C4-2B (cell line): ENCODE measurements at regions not wholly inside any gene's neighbourhood (a gene's known extent, or its start where the extent isn't known, plus 50 kb on each side); places are given as distances from the start of the nearest gene placed in this dataset.

Experiments
- H3K27ac ChIP-seq: fragments of 450-650 bp; 2 replicates; pipeline ENCODE4 v1.5.1; 2017
- ZFX ChIP-seq: fragments of 450-650 bp; IDR thresholded peaks from 2 replicates; pipeline ENCODE4 v1.6.1; 2017
- TF ChIP-seq, protein P1 (sequence below): fragments of 450-650 bp; conservative IDR thresholded peaks from 2 replicates; pipeline ENCODE4 v1.5.1; 2017; ENCODE audit warnings: mild to moderate bottlenecking

DNA sequence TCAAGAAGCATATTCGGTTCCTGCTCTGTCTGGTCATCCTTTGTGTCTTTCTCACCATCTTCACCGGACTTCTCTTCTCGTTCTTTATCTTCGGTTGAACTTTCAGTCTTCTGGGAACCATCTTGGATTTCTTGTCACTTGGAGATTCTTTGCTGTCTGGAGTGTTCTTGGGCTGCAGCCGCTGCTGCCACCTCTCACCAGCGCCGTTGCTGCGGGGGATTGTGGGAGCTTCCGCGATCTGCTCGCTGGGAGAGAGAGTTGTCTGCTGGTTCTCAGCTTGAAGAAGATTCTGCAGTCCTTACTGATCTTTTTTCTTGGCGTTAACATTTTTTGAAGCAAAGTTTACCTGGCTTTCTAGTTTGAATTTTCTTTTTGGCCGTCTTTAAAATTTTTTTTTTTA lies 1165.2 kb upstream of the PRMT6 start:
- no peak overlapping the region for H3K27ac ChIP-seq
- no peak for TF ChIP-seq ZFX
- TF ChIP-seq, protein P1, sequence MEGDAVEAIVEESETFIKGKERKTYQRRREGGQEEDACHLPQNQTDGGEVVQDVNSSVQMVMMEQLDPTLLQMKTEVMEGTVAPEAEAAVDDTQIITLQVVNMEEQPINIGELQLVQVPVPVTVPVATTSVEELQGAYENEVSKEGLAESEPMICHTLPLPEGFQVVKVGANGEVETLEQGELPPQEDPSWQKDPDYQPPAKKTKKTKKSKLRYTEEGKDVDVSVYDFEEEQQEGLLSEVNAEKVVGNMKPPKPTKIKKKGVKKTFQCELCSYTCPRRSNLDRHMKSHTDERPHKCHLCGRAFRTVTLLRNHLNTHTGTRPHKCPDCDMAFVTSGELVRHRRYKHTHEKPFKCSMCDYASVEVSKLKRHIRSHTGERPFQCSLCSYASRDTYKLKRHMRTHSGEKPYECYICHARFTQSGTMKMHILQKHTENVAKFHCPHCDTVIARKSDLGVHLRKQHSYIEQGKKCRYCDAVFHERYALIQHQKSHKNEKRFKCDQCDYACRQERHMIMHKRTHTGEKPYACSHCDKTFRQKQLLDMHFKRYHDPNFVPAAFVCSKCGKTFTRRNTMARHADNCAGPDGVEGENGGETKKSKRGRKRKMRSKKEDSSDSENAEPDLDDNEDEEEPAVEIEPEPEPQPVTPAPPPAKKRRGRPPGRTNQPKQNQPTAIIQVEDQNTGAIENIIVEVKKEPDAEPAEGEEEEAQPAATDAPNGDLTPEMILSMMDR = no peak

DNA sequence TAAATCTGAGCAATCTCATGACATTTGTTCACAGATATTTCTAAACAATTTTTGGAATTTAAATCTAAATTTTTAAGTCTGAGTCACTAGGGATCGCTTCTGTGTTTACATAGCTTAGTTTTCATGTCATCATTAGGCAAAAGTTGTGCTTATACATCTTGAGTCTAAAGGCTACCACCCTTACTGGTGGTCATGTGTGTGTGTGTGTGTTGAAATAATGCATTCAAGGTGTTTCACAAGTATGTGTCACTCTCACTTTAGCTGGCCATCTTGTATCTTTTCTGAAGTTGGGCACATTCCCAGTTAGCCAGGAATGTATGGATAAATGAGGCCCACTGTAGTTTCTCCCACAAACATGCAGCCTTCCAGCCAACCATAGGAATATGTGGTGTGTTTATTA lies 1162.5 kb upstream of the PRMT6 start:
- H3K27ac ChIP-seq = no peak overlapping the region
- TF ChIP-seq ZFX = no peak
- TF ChIP-seq, protein P1 = no peak

DNA sequence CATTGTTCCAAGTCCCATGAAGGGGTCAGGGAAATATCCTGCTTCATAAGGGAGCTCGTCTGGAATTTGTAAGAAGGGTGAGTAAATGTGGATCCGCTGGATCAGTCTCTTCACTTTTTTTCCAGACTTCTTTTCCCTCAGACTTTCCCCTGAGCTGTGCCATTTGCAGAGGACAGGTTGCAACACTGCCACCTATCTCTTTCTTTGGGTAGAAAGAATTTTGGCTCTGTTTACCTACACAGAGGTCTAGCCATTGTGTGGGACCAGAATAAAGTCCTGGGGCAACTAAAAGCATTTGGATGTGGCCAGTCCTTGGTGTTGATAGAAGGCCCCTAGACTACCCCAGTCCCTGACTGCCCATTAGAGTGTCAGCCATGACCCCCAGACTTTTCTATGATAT lies 1146.7 kb upstream of the PRMT6 start:
- TF ChIP-seq ZFX = no peak
- TF ChIP-seq, protein P1 = peak; percentile 35
- H3K27ac ChIP-seq = no peak overlapping the region

DNA sequence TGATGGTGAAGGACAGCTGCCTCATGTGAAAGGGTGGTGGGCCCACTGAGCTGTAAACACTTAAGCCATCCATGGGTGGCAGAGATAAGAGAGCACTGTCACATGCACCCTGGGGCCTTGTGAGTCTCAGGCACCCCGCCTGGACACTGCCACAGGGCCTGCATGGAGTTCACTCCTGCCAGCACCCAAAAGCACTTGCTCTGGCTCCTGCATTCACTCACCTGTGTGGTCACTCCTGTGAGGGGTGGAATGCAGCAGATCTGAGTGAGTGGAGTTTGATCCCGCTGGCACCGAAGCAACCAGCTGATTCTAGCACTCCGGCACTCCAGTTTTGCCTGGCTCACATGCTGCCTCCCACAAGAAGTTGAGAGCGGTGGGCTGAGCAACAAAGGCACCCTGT lies 1142.1 kb upstream of the PRMT6 start:
- H3K27ac ChIP-seq = no peak overlapping the region
- TF ChIP-seq, protein P1 = no peak
- TF ChIP-seq ZFX = no peak

DNA sequence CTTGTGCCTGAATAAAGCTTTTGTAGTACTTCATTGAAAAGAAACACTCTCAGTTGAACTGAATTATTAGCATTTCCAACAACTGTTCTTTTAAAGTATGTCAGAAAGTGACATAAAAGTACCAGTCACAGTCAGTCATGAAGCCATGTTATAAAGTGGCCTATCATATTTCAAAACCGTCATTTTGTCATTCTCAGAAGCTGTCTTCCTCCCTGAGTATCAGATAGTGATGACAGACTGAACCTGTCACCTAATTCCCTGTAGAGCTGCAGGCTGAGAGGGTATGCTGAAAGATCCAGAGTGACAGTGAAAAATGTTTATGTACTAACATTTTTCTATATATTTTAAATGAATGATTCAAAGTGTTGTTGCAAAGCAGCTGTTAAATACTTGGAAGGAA lies 1121.7 kb upstream of the PRMT6 start:
- TF ChIP-seq, protein P1 = no peak
- TF ChIP-seq ZFX = no peak
- H3K27ac ChIP-seq = no peak overlapping the region

DNA sequence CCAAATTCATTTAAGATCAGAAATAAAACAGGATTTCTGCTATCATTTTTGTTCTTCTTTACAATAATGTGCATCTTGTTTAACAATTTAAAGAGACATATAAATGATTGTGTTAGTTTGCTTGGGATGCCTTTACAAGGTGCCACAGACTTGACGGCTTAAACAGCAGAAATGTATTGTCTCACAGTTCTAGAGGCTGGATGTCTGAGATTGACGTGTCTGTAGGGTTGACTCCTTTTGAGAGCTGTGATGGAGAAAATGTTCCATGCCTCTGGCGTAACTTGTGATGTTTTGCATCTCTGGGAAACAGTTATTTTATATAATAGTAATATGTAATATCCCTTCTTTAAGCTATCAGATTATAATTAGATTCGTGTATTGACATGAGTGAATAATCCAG lies 1091.6 kb upstream of the PRMT6 start:
- no peak for TF ChIP-seq ZFX
- TF ChIP-seq, protein P1 = no peak

DNA sequence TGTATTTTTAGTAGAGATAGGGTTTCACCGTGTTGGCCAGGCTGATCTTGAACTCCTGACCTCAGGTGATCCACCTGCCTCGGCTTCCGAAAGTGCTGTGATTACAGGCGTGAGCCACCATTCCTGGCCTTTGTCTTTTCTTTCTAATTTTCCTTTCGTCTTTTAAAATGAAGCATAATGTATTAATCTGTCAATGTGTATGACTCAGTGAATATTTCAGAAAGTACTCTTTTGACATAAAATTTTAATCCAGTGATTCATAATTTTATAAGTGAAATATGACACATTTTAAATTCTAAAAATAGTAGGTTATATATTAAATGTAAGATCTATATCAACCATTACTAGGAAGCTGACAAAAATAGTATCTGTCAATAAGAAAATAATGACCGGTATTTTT lies 1059.0 kb upstream of the PRMT6 start:
- H3K27ac ChIP-seq = no peak overlapping the region
- TF ChIP-seq, protein P1 = no peak
- no peak for TF ChIP-seq ZFX

More for the DNA sequence above, 1091.6 kb upstream of the PRMT6 start:
- no peak overlapping the region for H3K27ac ChIP-seq
